CD4-positive, alpha-beta T cell treated with Interleukin-4 for 4 hours (primary cell): ENCODE measurements at regions not wholly inside any gene's neighbourhood (a gene's known extent, or its start where the extent isn't known, plus 50 kb on each side); places are given as distances from the start of the nearest gene placed in this dataset.
"Not testable (repeated sequence)": the region's sequence is repeated elsewhere in the genome, so short reads cannot be mapped to it uniquely, and the experiment has no call there.

ENCODE experiments used
- DNase-seq: peaks from one replicate; pipeline ENCODE4 v3.0.0-alpha.2; 2020

DNA sequence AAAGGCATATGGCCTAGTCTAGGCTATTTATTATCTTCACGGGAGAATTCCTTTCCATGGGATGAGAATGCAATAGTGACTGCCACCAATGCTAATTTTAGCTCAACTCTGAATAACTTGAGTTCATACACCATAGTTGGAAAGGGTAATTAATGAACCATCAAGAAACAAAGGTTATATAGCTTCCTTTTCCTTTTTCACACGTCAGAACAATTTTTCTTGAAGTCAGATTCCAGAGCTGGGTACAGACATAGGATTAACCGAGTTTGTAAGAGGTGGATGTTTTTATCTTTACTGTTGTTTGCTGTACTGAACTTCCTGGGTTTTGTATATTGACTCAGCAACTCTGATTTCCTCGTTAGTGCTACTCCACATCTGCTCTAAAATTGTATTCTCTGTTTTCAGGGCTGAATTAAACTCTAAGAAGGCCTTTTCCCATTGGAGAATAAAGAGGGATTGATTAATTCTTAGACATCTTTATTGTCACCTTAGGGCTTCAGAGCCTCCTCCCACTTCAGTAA is 262.0 kb downstream of the NUF2 start:
- no peak for DNase-seq

DNA sequence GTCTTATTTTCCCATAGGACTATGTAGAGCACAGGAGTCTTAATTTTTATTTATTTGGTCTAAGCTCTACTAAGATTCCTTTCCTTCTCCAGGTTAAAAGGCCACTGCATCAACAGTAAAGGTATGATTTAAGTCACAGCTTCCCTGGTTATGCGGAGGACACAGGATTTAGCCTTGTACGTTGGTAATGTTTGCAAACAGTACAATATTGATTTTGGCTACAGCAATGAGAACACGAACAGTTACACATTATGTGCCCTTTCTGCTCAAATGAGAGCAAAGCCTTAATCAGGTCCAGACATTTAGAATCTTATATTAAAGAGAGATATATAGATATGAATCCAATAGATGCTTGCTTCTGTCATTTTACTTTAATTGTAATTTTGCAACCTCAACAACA is 264.0 kb downstream of the NUF2 start:
- no peak for DNase-seq

DNA sequence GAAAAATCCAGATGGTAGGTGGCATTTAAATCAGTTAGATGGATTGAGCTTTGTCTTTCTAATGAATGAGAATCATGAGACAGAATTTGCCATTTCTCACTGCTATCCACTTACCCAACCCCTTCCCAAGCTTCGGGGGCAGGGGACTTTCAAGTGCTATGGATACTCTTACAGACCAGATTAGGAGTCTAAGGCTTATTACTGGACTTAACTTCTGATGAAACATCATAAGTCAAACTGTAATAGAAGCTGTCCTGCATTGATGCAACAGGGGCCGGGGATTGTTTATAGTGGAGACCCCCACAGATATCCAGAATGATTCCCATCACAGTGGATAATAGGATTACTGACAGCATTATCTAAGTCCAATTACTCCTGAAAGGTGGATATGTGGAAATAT is 267.0 kb downstream of the NUF2 start:
- no peak for DNase-seq

DNA sequence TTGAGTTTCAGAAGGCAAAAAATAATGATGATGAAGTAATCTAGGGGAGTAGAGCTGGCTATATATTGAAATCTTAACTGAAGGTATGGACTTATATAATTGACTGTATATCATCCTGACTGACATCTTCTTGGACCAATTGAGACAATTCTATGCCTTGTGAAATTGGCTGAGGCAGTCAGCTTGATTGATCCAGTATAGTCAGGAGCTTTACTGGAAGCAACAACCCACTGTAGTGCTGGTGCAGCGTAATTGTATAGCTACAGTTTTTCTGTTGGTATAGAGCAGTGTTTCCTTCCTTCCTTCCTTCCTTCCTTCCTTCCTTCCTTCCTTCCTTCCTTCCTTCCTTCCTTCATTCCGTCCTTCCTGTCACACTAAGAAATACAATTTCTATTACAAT is 268.0 kb downstream of the NUF2 start:
- DNase-seq = no peak

DNA sequence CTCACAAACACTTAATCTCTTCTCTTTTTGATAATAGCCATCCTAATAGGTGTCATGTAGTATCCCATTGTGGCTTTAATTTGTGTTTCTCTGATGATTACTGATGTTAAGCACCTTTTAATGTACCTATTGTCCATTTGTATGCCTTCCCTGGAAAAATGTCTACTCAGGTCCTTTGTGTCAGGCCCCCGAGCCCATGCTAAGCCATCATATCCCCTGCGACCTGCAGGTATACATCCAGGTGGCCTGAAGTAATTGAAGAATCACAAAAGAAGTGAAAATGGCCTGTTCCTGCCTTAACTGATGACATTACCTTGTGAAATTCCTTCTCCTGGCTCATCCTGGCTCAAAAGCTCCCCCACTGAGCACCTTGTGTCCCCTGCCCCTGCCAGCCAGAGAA is 269.4 kb downstream of the NUF2 start:
- not testable (repeated sequence) for DNase-seq

DNA sequence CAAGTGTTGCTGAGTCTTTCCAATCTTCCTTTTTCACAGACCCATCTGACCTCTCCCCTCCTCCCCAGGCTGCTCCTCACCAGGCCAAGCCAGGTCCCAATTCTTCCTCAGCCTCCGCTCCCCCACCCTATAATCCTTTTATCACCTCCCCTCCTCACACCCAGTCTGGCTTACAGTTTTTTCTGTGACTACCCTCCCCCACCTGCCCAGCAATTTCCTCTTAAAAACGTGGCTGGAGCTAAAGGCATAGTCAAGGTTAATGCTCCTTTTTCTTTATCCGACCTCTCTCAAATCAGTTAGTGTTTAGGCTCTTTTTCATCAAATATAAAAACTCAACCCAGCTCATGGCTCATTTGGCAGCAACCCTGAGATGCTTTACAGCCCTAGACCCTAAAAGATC is 270.9 kb downstream of the NUF2 start:
- not testable (repeated sequence) for DNase-seq

DNA sequence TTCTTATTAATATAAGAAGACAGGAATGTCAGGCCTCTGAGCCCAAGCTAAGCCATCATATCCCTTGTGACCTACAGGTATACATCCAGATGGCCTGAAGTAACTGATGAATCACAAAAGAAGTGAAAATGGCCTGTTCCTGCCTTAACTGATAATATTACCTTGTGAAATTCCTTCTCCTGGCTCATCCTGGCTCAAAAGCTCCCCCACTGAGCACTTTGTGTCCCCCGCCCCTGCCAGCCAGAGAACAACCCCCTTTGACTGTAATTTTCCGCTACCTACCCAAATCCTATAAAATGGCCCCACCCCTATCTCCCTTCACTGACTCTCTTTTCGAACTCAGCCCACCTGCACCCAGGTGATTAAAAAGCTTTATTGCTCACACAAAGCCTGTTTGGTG is 274.4 kb downstream of the NUF2 start:
- DNase-seq = not testable (repeated sequence)

DNA sequence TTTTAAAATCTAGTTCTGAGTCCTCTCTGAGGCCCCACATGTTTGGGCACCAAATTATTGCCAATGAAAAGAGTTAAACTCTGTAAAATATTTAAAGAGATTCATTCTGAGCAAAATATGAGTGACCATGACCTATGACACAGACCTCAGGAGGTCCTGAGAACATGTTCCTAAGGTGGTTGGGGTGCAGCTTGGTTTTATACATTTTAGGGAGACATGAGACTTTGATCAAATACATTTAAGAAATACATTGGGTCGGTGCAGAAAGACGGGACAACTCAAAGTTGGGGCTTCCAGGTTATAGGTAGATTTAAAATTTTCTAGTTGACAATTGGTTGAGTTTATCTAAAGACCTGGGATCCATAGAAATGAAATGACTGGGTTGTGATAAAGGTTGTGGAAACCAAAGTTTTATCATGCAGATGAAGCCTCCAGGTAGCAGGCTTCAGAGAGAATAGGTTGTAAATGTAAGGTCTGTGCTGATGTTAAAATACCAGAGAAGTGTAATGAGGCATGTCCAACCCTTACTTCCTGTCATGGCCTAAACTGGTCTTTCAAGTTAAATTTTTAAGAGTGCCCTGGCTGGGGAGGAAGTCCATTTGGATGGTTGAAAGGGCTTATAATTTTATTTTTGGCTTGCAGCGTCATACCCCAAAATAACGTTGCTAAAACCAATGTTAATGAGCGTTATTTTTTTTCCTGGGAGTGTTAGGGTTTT is 274.9 kb downstream of the NUF2 start:
- DNase-seq = no peak

DNA sequence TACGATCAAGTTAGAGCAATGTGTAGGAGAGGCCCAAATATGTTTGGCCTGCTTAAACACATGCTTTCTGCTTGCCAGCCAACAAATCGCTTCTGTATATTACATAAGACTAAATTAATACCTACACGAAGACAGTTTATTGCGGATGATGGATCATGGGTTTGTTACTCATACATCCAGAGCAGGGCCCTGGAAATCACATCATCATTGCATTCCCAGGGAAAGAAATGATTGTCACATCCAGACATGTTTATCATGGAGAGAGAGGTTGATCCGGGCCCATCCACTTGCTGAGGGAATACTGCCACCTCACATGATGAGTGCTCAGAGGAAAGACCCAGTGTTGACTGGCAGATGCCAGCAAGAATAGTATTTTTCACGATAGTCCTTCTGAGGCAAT is 282.6 kb downstream of the NUF2 start:
- DNase-seq = no peak

DNA sequence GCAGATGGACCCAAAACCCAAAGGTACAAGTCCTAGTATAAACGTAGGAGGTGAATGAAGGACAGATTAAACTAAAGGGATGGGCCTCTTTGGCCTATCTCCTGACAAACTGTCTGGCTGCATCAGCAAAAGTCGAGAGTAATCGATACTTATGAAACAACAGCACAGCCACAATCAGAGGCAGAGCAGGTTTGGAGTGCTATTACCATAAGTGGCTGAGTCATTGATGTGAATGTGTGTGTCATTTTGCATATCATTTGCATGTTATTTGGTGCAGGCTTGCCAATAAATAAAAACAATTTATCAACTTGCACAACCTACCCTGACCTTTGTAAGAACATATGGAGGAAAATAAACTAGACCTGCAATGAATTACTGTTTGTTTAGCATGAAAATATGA is 283.1 kb downstream of the NUF2 start:
- DNase-seq = no peak

DNA sequence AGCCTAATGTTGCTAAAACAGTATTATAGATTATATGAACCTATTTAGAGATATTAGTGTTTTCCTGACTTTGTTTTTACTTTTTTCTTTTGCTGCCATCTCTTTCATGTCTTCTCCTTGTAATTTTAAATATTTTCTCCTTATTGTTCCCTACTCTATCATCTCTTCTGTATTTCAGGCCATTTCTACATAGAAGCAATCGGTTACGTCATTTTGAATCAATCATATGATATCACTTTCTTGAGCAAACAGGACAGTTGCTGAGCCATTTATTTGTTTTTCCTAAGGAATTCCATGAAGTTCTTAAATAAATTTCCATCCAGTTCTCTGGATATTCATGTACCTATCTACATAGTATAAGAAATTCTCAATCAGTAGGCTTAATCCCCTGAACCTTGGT is 287.2 kb downstream of the NUF2 start:
- DNase-seq = no peak

DNA sequence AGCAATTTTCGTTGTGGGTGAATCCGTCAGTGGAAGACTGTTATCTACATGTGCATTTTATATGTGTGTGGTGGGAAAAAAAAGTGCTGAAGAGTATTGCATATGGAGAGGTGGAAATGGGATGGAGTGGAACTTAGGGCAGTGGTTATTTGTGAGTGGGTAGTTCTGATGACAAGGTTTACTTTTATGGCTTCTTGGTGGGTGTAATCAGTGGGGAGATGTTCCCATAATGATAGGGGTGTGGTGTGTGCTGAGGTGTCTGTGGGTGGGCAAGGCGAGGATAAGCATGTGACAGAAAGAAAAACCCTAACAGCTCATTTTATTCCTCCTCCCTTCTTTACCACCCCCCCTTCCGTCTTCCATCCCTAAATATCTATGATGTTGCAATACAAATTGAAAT is 288.1 kb downstream of the NUF2 start:
- no peak for DNase-seq

DNA sequence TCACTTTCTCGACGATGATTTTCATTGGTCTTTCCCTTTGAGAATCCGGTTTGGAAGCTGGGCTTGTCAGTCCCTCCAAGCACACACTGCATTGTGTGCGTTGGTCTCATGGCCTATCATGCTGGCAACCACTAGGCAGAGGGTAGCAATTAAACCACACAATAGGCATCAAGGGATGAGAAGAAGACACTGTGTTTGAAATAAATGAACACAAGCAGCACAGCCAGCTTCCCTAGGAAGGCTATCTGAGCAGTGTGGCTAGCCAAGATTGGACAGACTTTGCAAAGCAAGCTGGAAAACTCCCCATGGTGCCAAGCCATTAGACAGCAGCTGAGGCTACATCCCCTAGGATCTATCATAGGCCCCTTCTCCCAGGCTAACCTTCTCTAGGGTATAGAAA is 288.7 kb downstream of the NUF2 start:
- DNase-seq = no peak

DNA sequence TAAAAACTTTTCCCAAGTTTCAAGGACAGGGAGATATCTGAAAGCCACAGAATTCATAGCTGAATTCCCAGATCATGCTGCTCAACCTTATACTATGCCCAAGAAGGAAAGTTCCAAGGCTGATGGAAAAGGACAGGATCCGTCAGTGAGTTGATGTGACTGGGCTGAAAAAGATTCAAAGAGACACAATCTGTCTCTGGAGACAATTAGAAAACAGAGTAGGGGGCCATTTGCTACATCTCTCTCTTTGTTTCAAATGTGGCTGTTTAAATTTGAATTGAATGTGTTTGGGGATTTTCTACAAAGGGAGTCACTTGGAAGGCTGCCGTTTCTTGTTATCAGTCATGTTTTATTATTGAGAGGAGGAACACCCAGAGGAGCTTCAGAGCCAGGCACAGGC is 292.6 kb downstream of the NUF2 start:
- DNase-seq = no peak

DNA sequence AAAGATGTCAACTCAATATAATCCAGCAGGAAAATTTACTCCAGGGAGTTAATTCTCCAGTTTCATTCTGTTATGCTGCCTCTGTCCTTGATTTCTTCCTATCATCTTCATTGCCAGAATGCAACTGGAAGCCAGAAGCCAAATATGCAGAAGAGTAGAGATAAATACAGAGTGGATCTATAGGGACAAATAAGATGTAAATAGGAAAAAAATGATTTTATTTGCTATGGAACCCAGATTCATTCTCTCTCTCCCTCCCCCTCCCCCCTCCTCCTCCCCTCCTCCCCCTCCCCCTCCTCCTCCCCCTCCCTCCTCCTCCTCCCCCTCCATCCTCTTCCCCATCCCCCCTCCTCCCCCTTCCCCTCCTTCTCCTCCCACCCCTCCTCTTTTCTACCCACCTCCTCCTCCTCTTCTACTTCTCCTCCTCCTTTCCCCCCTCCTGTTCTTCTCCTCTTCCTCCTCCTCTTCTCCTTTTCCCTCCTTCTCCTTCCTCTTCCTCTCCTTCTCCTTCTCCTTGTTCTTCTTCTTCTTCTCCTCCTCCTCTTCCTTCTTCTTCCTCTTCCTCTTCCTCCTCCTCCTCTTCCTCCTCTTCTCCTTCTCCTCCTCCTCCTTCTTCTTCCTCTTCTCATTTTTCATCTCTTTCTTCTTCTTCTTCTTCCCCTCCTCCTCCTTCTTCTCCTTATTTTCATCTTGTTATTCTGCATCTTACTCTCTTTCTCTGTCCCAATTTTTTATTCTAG is 306.4 kb downstream of the NUF2 start:
- no peak for DNase-seq

DNA sequence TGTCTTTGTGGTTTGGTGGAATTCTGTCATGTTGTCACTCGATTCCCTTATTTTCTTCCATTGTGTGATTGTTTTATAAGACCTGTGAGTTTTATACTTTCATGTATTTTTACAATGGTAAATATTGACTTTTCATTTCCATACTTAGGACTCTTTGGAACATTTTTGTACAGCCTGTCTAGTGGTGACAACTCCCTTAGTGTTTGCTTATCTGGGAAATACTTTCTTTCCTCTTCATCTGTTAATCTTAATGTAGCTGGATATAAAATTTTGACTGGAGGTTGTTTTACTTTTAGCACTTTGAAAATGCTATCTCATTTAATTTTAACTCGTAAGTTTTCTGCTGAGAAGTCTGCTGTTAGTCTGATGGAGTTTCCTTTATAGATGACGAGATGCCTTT is 310.5 kb downstream of the NUF2 start:
- no peak for DNase-seq

DNA sequence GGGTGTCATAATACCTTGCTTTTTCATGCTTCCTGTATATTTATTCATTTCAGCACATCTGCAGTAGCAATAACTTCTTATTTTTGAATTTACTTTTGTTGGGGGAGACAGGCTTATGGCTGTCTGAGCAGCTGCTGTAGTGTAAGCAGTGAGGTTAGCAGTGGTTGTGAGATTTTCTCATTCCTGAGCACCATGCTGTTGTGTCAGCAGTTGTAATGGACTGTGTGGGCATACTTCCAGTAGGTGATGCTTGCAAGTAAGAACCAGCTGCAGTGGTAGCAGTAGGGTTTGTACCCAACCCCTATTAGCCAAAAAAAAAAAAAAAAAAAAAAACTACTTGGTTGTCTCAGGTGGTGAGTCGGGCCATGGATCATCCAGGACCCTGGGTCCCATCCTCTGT is 311.6 kb downstream of the NUF2 start:
- no peak for DNase-seq

DNA sequence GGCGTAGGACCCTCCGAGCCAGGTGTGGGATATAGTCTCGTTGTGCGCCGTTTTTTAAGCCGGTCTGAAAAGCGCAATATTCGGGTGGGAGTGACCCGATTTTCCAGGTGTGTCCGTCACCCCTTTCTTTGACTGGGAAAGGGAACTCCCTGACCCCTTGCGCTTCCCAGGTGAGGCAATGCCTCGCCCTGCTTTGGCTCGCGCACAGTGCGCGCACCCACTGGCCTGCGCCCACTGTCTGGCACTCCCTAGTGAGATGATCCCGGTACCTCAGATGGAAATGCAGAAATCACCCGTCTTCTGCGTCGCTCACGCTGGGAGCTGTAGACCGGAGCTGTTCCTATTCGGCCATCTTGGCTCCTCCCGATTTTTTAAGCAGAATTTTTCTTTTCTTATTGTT is 323.9 kb downstream of the NUF2 start:
- not testable (repeated sequence) for DNase-seq

DNA sequence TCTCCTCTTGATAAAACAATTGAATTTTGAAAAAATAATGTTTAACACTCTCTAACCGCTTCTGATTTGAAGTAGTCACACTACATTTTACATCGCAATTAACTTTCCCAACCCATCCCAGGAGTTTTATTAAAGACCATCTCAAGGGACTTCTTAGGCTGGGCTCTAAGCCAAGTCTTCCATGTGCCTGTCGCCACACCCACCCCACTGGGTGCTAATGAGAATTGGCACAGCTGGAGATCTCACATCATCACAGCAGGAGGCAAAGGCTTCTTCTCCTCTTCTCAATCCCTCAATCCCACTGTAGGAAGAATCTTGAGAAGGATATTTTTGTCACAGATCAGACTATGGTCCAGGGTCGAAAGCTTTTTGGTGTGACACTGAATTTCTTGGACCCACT is 328.9 kb downstream of the NUF2 start:
- no peak for DNase-seq

DNA sequence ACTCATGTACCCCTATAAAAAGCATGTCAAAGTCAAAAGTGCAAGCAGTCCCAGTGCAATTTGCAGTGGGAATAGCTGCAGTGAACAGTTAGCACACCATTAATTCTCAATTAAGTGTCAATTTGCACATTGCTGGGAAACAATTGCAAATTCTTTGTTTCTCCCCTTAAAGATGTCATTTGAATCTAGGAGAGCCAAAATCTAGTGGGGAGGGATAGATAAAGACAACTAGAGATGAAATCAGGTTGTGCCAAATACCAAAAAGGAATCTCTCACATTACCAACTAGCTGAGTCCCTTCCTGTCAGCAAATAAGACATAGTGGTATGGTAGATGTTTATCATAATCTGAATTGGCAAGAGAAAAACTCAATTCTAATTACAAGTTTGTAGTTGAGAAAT is 330.7 kb downstream of the NUF2 start:
- no peak for DNase-seq

DNA sequence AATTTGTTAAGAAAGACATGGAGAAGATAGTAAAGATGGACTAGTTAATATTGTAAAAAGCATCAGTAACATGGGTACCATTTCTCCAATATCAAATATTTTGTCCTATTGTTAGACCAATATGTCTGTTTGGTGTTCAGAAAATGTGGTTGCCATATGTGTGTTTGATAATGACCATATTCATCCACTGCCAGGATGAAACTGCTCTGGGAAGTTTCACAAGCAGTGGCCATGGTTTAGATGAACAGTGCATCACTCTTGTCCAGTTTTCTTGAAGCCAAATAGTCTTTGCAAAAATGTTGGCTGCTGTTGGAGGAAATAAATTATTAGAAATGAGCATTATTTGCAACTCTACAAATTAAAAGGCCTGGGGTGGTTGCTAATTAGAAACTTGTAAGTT is 333.8 kb downstream of the NUF2 start:
- no peak for DNase-seq

DNA sequence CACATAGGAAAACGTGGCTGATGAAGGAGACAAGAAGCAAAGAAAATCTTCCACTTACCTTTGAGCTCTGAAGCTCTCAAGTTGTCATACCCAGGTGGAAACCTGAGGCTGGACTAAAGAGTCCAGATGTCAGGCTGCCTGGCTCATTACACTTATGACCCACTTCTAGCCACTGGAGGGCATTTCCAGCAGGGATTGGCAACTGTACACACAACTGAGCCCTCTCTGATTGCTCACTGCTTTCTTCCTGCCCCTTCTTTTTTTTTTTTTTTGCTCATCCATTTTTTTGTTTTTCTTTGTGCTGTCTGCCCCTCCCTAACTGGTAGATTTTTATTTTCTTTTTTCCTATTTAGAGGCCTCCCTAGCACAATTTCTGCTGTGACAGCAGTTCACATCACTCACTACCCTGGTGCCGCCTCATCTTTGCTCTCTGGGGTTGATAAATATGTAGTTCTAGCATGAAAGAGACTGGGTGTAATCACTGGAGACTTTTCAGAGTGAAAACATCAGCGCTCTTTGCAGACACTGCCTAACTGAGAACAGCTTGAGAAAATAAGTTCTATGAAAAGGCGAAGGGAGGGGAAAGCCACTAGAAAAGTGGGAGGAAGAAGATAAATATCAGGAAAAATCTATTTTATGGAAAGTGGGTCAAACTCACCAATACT is 334.5 kb downstream of the NUF2 start:
- no peak for DNase-seq

DNA sequence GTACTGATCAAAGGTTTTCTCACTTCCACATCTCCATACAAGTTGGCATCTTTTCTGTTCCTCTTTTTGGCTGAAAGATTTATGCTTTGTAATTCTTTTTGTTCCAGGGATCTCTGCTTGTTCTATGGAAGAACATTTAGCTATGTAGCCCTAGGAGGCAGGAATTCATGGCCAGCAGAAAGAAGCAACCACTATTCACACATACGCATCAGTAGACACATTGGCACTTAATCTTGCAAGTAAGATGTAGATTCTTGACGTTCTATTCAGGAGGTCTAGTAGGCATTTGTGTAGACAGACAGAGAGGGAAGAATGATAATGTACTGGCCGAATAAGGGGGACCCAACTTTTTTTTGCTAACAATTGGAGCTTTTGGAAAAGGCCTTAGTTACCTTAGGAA is 336.0 kb downstream of the NUF2 start:
- no peak for DNase-seq

DNA sequence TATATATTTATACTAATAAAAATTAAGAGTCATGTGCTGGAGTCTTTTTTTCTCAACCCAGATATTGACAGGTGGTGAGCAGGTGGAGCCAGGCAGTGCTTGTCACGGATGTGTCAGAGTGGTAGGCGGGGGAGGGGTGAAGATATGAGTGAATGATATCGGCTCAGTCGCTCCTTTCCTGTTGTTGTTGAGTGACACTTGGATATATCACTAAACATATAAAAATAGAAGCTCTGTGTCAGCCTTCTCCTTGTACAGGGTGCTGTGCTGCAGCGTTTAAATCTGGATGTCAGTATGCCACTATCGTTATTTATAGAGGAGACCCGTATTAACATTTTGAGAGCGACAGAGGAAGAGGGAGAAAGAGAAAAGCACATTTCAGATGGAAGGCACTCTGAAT is 339.6 kb downstream of the NUF2 start:
- no peak for DNase-seq
